ENCODE measurements at regions not wholly inside any gene's neighbourhood (a gene's known extent, or its start where the extent isn't known, plus 50 kb on each side); places are given as distances from the start of the nearest gene placed in this dataset.

- Histone ChIP-seq H3K9me3 (ENCODE audit: low read length) (no peaks in the 10 kb centered on the region), H4K20me1 (ENCODE audit: insufficient read depth) (no peaks in the 10 kb centered on the region), H3K36me3 (ENCODE audit: insufficient read depth, low read length) (no peaks in the 10 kb centered on the region), H3F3A (ENCODE audit: insufficient read depth, low read length, poor library complexity, severe bottlenecking) (no peaks in the 10 kb centered on the region), H3K4me2 (ENCODE audit: low read length) (no peak overlapping the region), H3K27ac (ENCODE audit: low read length) (no peak overlapping the region), H3K9ac (ENCODE audit: low read length) (no peak overlapping the region), H3K79me2 (replicated peaks; ENCODE audit: insufficient read depth, low read length) (no peaks in the 10 kb centered on the region), H3K4me3 (ENCODE audit: low read length) (no peak overlapping the region), H3K27me3 (ENCODE audit: insufficient read depth, low read depth, low read length) (no peaks in the 10 kb centered on the region), H3K9me2 (ENCODE audit: insufficient read depth, low read length) (no peaks in the 10 kb centered on the region), H2AFZ (ENCODE audit: low read depth, low read length) (no peak overlapping the region)
- TF ChIP-seq TAF1 (IDR thresholded peaks at IDR 0.05; ENCODE audit: low read depth) (no peak), SMC3 (conservative IDR thresholded peaks at IDR 0.05; ENCODE audit: poor library complexity) (no peak), EP300 (conservative IDR thresholded peaks at IDR 0.05; ENCODE audit: poor library complexity, severe bottlenecking) (no peak), EZH2 (IDR thresholded peaks at IDR 0.05; ENCODE audit: borderline replicate concordance, insufficient read depth, low read length, poor library complexity, severe bottlenecking) (no peak), POLR2AphosphoS5 (IDR thresholded peaks at IDR 0.05) (no peak), MXI1 (conservative IDR thresholded peaks at IDR 0.05; ENCODE audit: poor library complexity, severe bottlenecking) (no peak), RAD21 (conservative IDR thresholded peaks at IDR 0.05) (no peak)
- TF ChIP-seq, protein P1, sequence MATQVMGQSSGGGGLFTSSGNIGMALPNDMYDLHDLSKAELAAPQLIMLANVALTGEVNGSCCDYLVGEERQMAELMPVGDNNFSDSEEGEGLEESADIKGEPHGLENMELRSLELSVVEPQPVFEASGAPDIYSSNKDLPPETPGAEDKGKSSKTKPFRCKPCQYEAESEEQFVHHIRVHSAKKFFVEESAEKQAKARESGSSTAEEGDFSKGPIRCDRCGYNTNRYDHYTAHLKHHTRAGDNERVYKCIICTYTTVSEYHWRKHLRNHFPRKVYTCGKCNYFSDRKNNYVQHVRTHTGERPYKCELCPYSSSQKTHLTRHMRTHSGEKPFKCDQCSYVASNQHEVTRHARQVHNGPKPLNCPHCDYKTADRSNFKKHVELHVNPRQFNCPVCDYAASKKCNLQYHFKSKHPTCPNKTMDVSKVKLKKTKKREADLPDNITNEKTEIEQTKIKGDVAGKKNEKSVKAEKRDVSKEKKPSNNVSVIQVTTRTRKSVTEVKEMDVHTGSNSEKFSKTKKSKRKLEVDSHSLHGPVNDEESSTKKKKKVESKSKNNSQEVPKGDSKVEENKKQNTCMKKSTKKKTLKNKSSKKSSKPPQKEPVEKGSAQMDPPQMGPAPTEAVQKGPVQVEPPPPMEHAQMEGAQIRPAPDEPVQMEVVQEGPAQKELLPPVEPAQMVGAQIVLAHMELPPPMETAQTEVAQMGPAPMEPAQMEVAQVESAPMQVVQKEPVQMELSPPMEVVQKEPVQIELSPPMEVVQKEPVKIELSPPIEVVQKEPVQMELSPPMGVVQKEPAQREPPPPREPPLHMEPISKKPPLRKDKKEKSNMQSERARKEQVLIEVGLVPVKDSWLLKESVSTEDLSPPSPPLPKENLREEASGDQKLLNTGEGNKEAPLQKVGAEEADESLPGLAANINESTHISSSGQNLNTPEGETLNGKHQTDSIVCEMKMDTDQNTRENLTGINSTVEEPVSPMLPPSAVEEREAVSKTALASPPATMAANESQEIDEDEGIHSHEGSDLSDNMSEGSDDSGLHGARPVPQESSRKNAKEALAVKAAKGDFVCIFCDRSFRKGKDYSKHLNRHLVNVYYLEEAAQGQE (IDR thresholded peaks at IDR 0.05; ENCODE audit: borderline replicate concordance) = no peak
- TF ChIP-seq, protein P2, sequence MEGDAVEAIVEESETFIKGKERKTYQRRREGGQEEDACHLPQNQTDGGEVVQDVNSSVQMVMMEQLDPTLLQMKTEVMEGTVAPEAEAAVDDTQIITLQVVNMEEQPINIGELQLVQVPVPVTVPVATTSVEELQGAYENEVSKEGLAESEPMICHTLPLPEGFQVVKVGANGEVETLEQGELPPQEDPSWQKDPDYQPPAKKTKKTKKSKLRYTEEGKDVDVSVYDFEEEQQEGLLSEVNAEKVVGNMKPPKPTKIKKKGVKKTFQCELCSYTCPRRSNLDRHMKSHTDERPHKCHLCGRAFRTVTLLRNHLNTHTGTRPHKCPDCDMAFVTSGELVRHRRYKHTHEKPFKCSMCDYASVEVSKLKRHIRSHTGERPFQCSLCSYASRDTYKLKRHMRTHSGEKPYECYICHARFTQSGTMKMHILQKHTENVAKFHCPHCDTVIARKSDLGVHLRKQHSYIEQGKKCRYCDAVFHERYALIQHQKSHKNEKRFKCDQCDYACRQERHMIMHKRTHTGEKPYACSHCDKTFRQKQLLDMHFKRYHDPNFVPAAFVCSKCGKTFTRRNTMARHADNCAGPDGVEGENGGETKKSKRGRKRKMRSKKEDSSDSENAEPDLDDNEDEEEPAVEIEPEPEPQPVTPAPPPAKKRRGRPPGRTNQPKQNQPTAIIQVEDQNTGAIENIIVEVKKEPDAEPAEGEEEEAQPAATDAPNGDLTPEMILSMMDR (IDR thresholded peaks at IDR 0.05; ENCODE audit: poor library complexity, severe bottlenecking) = no peak
Observed at GRCh38 chr7:113291058-113291457, 172.7 kb upstream of the SMIM30 start.

GRCh38 chr7:113289140-113289740 lies 170.9 kb upstream of the SMIM30 start:
- H2AFZ ChIP-seq (ENCODE audit: low read depth, low read length) = no peak overlapping the region
- H3K9me2 ChIP-seq (ENCODE audit: insufficient read depth, low read length) = no peaks in the 10 kb centered on the region
- no peak overlapping the region for H3K9ac ChIP-seq (ENCODE audit: low read length)
- TF ChIP-seq, protein P1 (IDR thresholded peaks at IDR 0.05; ENCODE audit: borderline replicate concordance) = no peak
- TF ChIP-seq RAD21 (conservative IDR thresholded peaks at IDR 0.05) = peak; percentile 77
- no peak for TF ChIP-seq EP300 (conservative IDR thresholded peaks at IDR 0.05; ENCODE audit: poor library complexity, severe bottlenecking)
- peak; percentile 75 for TF ChIP-seq SMC3 (conservative IDR thresholded peaks at IDR 0.05; ENCODE audit: poor library complexity)
- TF ChIP-seq EZH2 (IDR thresholded peaks at IDR 0.05; ENCODE audit: borderline replicate concordance, insufficient read depth, low read length, poor library complexity, severe bottlenecking) = no peak
- TF ChIP-seq, protein P2 (IDR thresholded peaks at IDR 0.05; ENCODE audit: poor library complexity, severe bottlenecking) = peak; percentile 68
- no peak for TF ChIP-seq MXI1 (conservative IDR thresholded peaks at IDR 0.05; ENCODE audit: poor library complexity, severe bottlenecking)
- no peak for TF ChIP-seq TAF1 (IDR thresholded peaks at IDR 0.05; ENCODE audit: low read depth)
- no peak for TF ChIP-seq POLR2AphosphoS5 (IDR thresholded peaks at IDR 0.05)
- H3K4me2 ChIP-seq (ENCODE audit: low read length) = no peak overlapping the region
- H3K27ac ChIP-seq (ENCODE audit: low read length) = no peak overlapping the region
- H3K27me3 ChIP-seq (ENCODE audit: insufficient read depth, low read depth, low read length) = no peaks in the 10 kb centered on the region
- H3K36me3 ChIP-seq (ENCODE audit: insufficient read depth, low read length) = no peaks in the 10 kb centered on the region
- no peaks in the 10 kb centered on the region for H3K9me3 ChIP-seq (ENCODE audit: low read length)
- H3K79me2 ChIP-seq (replicated peaks; ENCODE audit: insufficient read depth, low read length) = no peaks in the 10 kb centered on the region
- no peaks in the 10 kb centered on the region for H4K20me1 ChIP-seq (ENCODE audit: insufficient read depth)
- H3K4me3 ChIP-seq (ENCODE audit: low read length) = no peak overlapping the region
- no peaks in the 10 kb centered on the region for H3F3A ChIP-seq (ENCODE audit: insufficient read depth, low read length, poor library complexity, severe bottlenecking)
